Keratinocyte (primary cell): ENCODE measurements at regions not wholly inside any gene's neighbourhood (a gene's known extent, or its start where the extent isn't known, plus 50 kb on each side); places are given as distances from the start of the nearest gene placed in this dataset.

ENCODE experiments used
- EZH2 ChIP-seq: IDR thresholded peaks from one replicate; pipeline ENCODE4 v1.6.1; 2012; ENCODE audit warnings: inconsistent platforms, mild to moderate bottlenecking, low read length, moderate library complexity
- TF ChIP-seq, protein P1 (sequence below), 3 experiments: IDR thresholded peaks in 1 of 3; conservative IDR thresholded peaks in 1 of 3; optimal IDR thresholded peaks in 1 of 3; 2 replicates in 2 of 3; 3 replicates in 1 of 3; pipeline versions ENCODE3 to v1.5.1; 2011; ENCODE audit warnings: low read length in 3 of 3, mild to moderate bottlenecking in 3 of 3, moderate library complexity in 2 of 3, control low read depth in 1 of 3, inconsistent platforms in 1 of 3; ENCODE audit not compliant: insufficient read depth in 2 of 3; ENCODE audit errors: extremely low read depth in 1 of 3

DNA sequence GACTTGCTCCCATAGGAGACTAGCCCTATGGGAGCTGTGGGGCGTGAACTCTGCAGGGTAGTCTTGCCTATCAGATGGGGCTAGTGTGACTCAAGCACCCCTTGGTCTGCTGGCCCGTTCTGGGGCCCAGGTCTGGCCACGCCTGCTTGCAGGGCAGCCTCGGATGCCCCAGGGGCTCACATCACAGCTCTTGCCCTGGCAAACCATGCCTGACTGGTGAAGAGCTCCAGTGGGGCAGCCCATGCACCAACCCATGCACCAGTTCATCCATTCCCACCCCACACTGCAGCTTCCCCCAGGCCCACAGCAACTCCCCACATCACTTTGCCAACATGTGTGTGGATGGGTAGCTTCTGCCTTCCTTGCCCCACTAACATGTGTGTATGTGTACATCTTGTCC, 93.9 kb upstream of the PRLR start:
- TF ChIP-seq, protein P1, sequence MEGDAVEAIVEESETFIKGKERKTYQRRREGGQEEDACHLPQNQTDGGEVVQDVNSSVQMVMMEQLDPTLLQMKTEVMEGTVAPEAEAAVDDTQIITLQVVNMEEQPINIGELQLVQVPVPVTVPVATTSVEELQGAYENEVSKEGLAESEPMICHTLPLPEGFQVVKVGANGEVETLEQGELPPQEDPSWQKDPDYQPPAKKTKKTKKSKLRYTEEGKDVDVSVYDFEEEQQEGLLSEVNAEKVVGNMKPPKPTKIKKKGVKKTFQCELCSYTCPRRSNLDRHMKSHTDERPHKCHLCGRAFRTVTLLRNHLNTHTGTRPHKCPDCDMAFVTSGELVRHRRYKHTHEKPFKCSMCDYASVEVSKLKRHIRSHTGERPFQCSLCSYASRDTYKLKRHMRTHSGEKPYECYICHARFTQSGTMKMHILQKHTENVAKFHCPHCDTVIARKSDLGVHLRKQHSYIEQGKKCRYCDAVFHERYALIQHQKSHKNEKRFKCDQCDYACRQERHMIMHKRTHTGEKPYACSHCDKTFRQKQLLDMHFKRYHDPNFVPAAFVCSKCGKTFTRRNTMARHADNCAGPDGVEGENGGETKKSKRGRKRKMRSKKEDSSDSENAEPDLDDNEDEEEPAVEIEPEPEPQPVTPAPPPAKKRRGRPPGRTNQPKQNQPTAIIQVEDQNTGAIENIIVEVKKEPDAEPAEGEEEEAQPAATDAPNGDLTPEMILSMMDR (optimal IDR thresholded peaks at IDR 0.05 in 1 of 3, IDR thresholded peaks at IDR 0.05 in 1 of 3, conservative IDR thresholded peaks at IDR 0.05 in 1 of 3; ENCODE audit: extremely low read depth in 1 of 3, insufficient read depth in 2 of 3, low read length in 3 of 3): no peak
- TF ChIP-seq EZH2: no peak
